ENCODE measurements at regions not wholly inside any gene's neighbourhood (a gene's known extent, or its start where the extent isn't known, plus 50 kb on each side); places are given as distances from the start of the nearest gene placed in this dataset.

GRCh38 chr4:110926841-110927400, 304.0 kb upstream of the PITX2 start:
- no peak for DNase-seq
- intact Hi-C loops (cut with DNase I) = no loop called here
- no peak for TF ChIP-seq CTCF (IDR thresholded peaks at IDR 0.05)
- Histone ChIP-seq H3K4me1 (no peaks in the 10 kb centered on the region), H3K4me3 (no peak overlapping the region), H3K9me3 (no peaks in the 10 kb centered on the region), H3K27ac (no peak overlapping the region), H3K27me3 (no peaks in the 10 kb centered on the region), H3K36me3 (no peaks in the 10 kb centered on the region)
- 47 to 54% methylated on average over 3 of the region's 3 CpGs for WGBS, 2 donors
- no peak for ATAC-seq

- 45 to 48% methylated on average over 3 of the region's 3 CpGs for WGBS, 2 donors
- no peaks in the 10 kb centered on the region for H3K4me1 ChIP-seq
- ATAC-seq (no peak), DNase-seq (no peak)
- H3K36me3 ChIP-seq = no peaks in the 10 kb centered on the region
- TF ChIP-seq CTCF (IDR thresholded peaks at IDR 0.05) = no peak
- intact Hi-C loops (cut with DNase I) = no loop called here
- H3K27me3 ChIP-seq = no peaks in the 10 kb centered on the region
- H3K9me3 ChIP-seq = no peaks in the 10 kb centered on the region
- no peak overlapping the region for H3K4me3 ChIP-seq
- H3K27ac ChIP-seq = no peak overlapping the region
These were observed 310.5 kb upstream of the PITX2 start for GRCh38 chr4:110933341-110933740.

- DNase-seq (no peak), ATAC-seq (no peak)
- H3K9me3 ChIP-seq = no peaks in the 10 kb centered on the region
- H3K36me3 ChIP-seq = no peaks in the 10 kb centered on the region
- H3K4me3 ChIP-seq = no peak overlapping the region
- 87 to 91% methylated on average over 3 of the region's 3 CpGs for WGBS, 2 donors
- H3K27ac ChIP-seq = no peak overlapping the region
- no peaks in the 10 kb centered on the region for H3K4me1 ChIP-seq
- H3K27me3 ChIP-seq = no peaks in the 10 kb centered on the region
- intact Hi-C loops (cut with DNase I) = no loop called here
- no peak for TF ChIP-seq CTCF (IDR thresholded peaks at IDR 0.05)
These were observed 321.6 kb upstream of the PITX2 start for GRCh38 chr4:110944501-110944900.

- Histone ChIP-seq H3K27me3 (no peaks in the 10 kb centered on the region), H3K4me1 (no peaks in the 10 kb centered on the region), H3K9me3 (no peaks in the 10 kb centered on the region), H3K36me3 (no peaks in the 10 kb centered on the region), H3K27ac (no peak overlapping the region), H3K4me3 (no peak overlapping the region)
- no peak for TF ChIP-seq CTCF (IDR thresholded peaks at IDR 0.05)
- no peak for ATAC-seq
- DNase-seq = no peak
- intact Hi-C loops (cut with DNase I) = no loop called here
- WGBS, 2 donors = 94 to 98% methylated on average over 16 of the region's 16 CpGs
These were observed 322.7 kb upstream of the PITX2 start for GRCh38 chr4:110945600-110945999.
